ENCODE measurements at regions not wholly inside any gene's neighbourhood (a gene's known extent, or its start where the extent isn't known, plus 50 kb on each side); places are given as distances from the start of the nearest gene placed in this dataset.

GRCh38 chr4:41446981-41447725 lies 90.8 kb upstream of the LIMCH1 start:
- Histone ChIP-seq H3K4me3 (no peak overlapping the region), H4K20me1 (no peaks in the 10 kb centered on the region), H3K4me2 (no peak overlapping the region), H3K36me3 (no peaks in the 10 kb centered on the region), H3K27me3 (no peaks in the 10 kb centered on the region), H3K9ac (no peak overlapping the region), H3K9me3 (no peaks in the 10 kb centered on the region), H3K4me1 (no peaks in the 10 kb centered on the region), H3K27ac (no peak overlapping the region)
- no peak for TF ChIP-seq Cebpa-rat (IDR thresholded peaks at IDR 0.05)

- TF ChIP-seq Cebpa-rat (IDR thresholded peaks at IDR 0.05) = no peak
- Histone ChIP-seq H3K27ac (no peak overlapping the region), H3K27me3 (no peaks in the 10 kb centered on the region)
Observed at GRCh38 chr4:41448934-41449333, 89.0 kb upstream of the LIMCH1 start.

GRCh38 chr4:41451961-41452360 lies 86.0 kb upstream of the LIMCH1 start:
- Histone ChIP-seq H3K4me1 (no peaks in the 10 kb centered on the region), H3K27me3 (no peaks in the 10 kb centered on the region), H3K36me3 (no peaks in the 10 kb centered on the region), H3K9ac (no peak overlapping the region), H3K27ac (no peak overlapping the region), H3K4me2 (no peak overlapping the region), H4K20me1 (no peaks in the 10 kb centered on the region), H3K9me3 (no peaks in the 10 kb centered on the region), H3K4me3 (no peak overlapping the region)
- no peak for TF ChIP-seq Cebpa-rat (IDR thresholded peaks at IDR 0.05)

More at GRCh38 chr4:41448934-41449333, 89.0 kb upstream of the LIMCH1 start:
- Histone ChIP-seq H4K20me1 (no peaks in the 10 kb centered on the region), H3K4me3 (no peak overlapping the region), H3K9me3 (no peaks in the 10 kb centered on the region), H3K4me1 (no peaks in the 10 kb centered on the region), H3K36me3 (no peaks in the 10 kb centered on the region), H3K9ac (no peak overlapping the region), H3K4me2 (no peak overlapping the region)

- Histone ChIP-seq H3K4me2 (no peak overlapping the region), H4K20me1 (no peaks in the 10 kb centered on the region), H3K4me3 (no peak overlapping the region), H3K9me3 (no peaks in the 10 kb centered on the region), H3K27me3 (no peaks in the 10 kb centered on the region), H3K4me1 (no peaks in the 10 kb centered on the region), H3K27ac (no peak overlapping the region), H3K36me3 (no peaks in the 10 kb centered on the region), H3K9ac (no peak overlapping the region)
- TF ChIP-seq Cebpa-rat (IDR thresholded peaks at IDR 0.05) = no peak
Observed at GRCh38 chr4:41452484-41453225, 85.3 kb upstream of the LIMCH1 start.

DNA sequence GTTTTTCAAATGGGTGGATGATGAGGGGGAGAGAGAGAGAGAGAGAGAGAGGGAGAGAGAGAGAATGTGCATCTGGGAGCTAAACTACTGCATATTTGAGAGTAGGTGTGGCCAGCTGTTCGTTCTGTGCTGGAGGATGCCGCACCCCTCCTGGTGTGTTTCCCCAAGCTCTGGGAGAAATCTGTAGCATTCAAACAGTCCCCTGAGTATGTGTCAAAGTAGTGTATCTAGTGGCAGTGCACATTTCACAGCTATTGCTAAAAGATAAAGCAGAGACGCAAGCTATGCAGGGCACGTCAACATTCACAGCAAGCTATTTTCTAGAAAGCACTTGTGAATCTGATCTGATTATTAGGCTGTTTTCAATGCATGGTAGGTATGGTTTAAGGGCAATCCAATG lies 83.5 kb upstream of the LIMCH1 start:
- H3K36me3 ChIP-seq = no peaks in the 10 kb centered on the region
- no peak overlapping the region for H3K4me3 ChIP-seq
- H3K9me3 ChIP-seq = no peaks in the 10 kb centered on the region
- H3K27ac ChIP-seq = no peak overlapping the region
- no peak overlapping the region for H3K9ac ChIP-seq
- peaks cover 6% of the 10 kb centered on the region for H3K4me1 ChIP-seq
- no peaks in the 10 kb centered on the region for H3K27me3 ChIP-seq
- TF ChIP-seq Cebpa-rat (IDR thresholded peaks at IDR 0.05) = no peak
- no peak overlapping the region for H3K4me2 ChIP-seq
- H4K20me1 ChIP-seq = no peaks in the 10 kb centered on the region

DNA sequence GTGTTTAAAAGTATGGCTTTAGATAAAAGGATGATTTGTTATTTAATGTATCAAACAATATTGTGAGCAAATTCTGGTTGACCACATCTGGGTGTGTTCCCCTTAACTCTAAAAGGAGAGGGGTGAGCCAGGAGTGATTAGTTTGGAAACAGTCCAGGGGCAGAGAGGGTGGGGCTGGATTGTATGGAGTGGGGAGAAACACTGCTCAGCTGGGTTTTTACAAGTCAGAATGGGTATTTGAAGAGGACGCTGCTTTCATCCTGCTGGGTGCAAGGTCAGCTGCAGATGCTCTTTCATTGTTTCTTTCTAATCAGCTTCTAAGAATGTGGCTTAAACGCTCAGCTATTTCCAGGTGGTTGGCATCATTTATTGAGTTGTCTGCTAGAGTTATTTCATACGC lies 82.8 kb upstream of the LIMCH1 start:
- no peaks in the 10 kb centered on the region for H3K27me3 ChIP-seq
- no peak overlapping the region for H3K9ac ChIP-seq
- H3K4me3 ChIP-seq = no peak overlapping the region
- no peaks in the 10 kb centered on the region for H3K36me3 ChIP-seq
- TF ChIP-seq Cebpa-rat (IDR thresholded peaks at IDR 0.05) = no peak
- H3K27ac ChIP-seq = no peak overlapping the region
- H4K20me1 ChIP-seq = no peaks in the 10 kb centered on the region
- peaks cover 13% of the 10 kb centered on the region for H3K4me1 ChIP-seq
- no peaks in the 10 kb centered on the region for H3K9me3 ChIP-seq
- no peak overlapping the region for H3K4me2 ChIP-seq

GRCh38 chr4:41456559-41457101 lies 81.3 kb upstream of the LIMCH1 start:
- TF ChIP-seq Cebpa-rat (IDR thresholded peaks at IDR 0.05) = no peak
- Histone ChIP-seq H3K27me3 (no peaks in the 10 kb centered on the region), H3K27ac (no peak overlapping the region), H3K4me2 (no peak overlapping the region), H3K4me3 (no peak overlapping the region), H3K4me1 (peaks cover 26% of the 10 kb centered on the region), H3K36me3 (no peaks in the 10 kb centered on the region), H3K9me3 (no peaks in the 10 kb centered on the region), H4K20me1 (no peaks in the 10 kb centered on the region), H3K9ac (no peak overlapping the region)

DNA sequence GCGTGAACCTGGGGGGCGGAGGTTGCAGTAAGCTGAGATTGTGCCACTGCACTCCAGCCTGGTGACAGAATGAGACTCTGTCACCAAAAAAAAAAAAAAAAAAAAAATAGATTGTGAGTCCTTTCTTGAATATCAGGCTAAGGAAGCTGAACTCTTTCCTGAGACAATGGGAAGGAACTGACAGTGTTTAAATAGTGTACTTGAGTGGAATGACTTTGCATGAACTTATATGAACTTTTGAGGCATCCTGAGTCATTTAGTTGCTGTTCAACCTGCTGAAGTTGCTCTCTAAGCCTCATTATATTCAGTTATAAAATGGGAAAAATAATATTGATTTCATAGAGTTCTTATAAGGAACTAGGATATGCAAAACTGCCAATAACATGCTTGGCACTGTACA lies 79.3 kb upstream of the LIMCH1 start:
- Histone ChIP-seq H3K9ac (no peak overlapping the region), H3K36me3 (no peaks in the 10 kb centered on the region), H3K9me3 (no peaks in the 10 kb centered on the region)

GRCh38 chr4:41460641-41461040 lies 77.3 kb upstream of the LIMCH1 start:
- TF ChIP-seq Cebpa-rat (IDR thresholded peaks at IDR 0.05) = no peak
- Histone ChIP-seq H3K9me3 (no peaks in the 10 kb centered on the region), H3K4me3 (no peak overlapping the region), H3K9ac (no peak overlapping the region), H3K27ac (no peak overlapping the region), H3K36me3 (no peaks in the 10 kb centered on the region), H3K27me3 (no peaks in the 10 kb centered on the region), H4K20me1 (no peaks in the 10 kb centered on the region), H3K4me2 (peak overlapping the region; percentile 58), H3K4me1 (peaks cover 45% of the 10 kb centered on the region)

More for the DNA sequence above, 79.3 kb upstream of the LIMCH1 start:
- TF ChIP-seq Cebpa-rat (IDR thresholded peaks at IDR 0.05) = no peak
- Histone ChIP-seq H4K20me1 (no peaks in the 10 kb centered on the region), H3K4me1 (peaks cover 45% of the 10 kb centered on the region), H3K4me2 (no peak overlapping the region), H3K27ac (no peak overlapping the region), H3K4me3 (no peak overlapping the region), H3K27me3 (no peaks in the 10 kb centered on the region)

- H3K4me1 ChIP-seq = peaks cover 45% of the 10 kb centered on the region
- H3K36me3 ChIP-seq = no peaks in the 10 kb centered on the region
- H3K27me3 ChIP-seq = no peaks in the 10 kb centered on the region
- no peaks in the 10 kb centered on the region for H4K20me1 ChIP-seq
- H3K9me3 ChIP-seq = no peaks in the 10 kb centered on the region
- no peak overlapping the region; the same call in 1 of the 2 replicates for H3K27ac ChIP-seq
- H3K9ac ChIP-seq = no peak overlapping the region
- no peak overlapping the region for H3K4me3 ChIP-seq
- H3K4me2 ChIP-seq = peak overlapping the region; percentile 58
- TF ChIP-seq Cebpa-rat (IDR thresholded peaks at IDR 0.05) = no peak
Observed at GRCh38 chr4:41461780-41462307, 76.1 kb upstream of the LIMCH1 start.

All from BLaER1 (cell line).